Neuronal stem cell (in vitro differentiated cells): ENCODE measurements at regions not wholly inside any gene's neighbourhood (a gene's known extent, or its start where the extent isn't known, plus 50 kb on each side); places are given as distances from the start of the nearest gene placed in this dataset.

Source experiments
- DNase-seq: peaks from one replicate; pipeline ENCODE4 v3.0.0-alpha.2; 2013; ENCODE audit warnings: low spot score
- H2AFZ ChIP-seq: one replicate; pipeline ENCODE4 v1.6.1; 2013; ENCODE audit warnings: mild to moderate bottlenecking, low read length, inconsistent platforms
- H2AK5ac ChIP-seq: 2 replicates; pipeline ENCODE4 v1.6.1; 2013; ENCODE audit warnings: low read depth, mild to moderate bottlenecking, inconsistent platforms, low read length, moderate library complexity, mixed read lengths
- H2BK120ac ChIP-seq: 2 replicates; pipeline ENCODE4 v1.6.1; 2013; ENCODE audit warnings: low read depth, mild to moderate bottlenecking, inconsistent platforms, low read length, moderate library complexity, mixed read lengths
- H2BK12ac ChIP-seq: one replicate; pipeline ENCODE4 v1.6.1; 2013; ENCODE audit warnings: low read length, inconsistent platforms
- H2BK15ac ChIP-seq: 2 replicates; pipeline ENCODE4 v1.6.1; 2013; ENCODE audit warnings: mild to moderate bottlenecking, low read length, inconsistent platforms, mixed read lengths
- H2BK5ac ChIP-seq: one replicate; pipeline ENCODE4 v1.6.1; 2013; ENCODE audit warnings: inconsistent platforms, mild to moderate bottlenecking, low read length, moderate library complexity
- H3K14ac ChIP-seq: one replicate; pipeline ENCODE4 v1.6.1; 2013; ENCODE audit warnings: low read length, inconsistent platforms
- H3K18ac ChIP-seq: 2 replicates; pipeline ENCODE4 v1.6.1; 2013; ENCODE audit warnings: low read length, inconsistent platforms
- H3K23ac ChIP-seq: 2 replicates; pipeline ENCODE4 v1.6.1; 2013; ENCODE audit warnings: low read depth, mild to moderate bottlenecking, mixed read lengths, low read length, inconsistent platforms; ENCODE audit not compliant: poor library complexity
- H3K27ac ChIP-seq: replicated peaks from 3 replicates; pipeline ENCODE4 v1.5.1; 2013; ENCODE audit warnings: low read length, inconsistent platforms
- H3K27me3 ChIP-seq, 3 experiments: 2 replicates each; pipeline ENCODE4 v1.6.1; 2013; ENCODE audit warnings: low read length in 3 of 3, mild to moderate bottlenecking in 2 of 3, inconsistent platforms in 1 of 3, low read depth in 1 of 3, mixed read lengths in 1 of 3, moderate library complexity in 1 of 3; ENCODE audit not compliant: control insufficient read depth in 3 of 3, insufficient read depth in 3 of 3
- H3K36me3 ChIP-seq, 2 donors: replicated peaks in 1 of 2; 2 replicates each; pipeline ENCODE4 v1.6.1; 2013; ENCODE audit warnings: low read length in 2 of 2; ENCODE audit not compliant: control insufficient read depth in 2 of 2, insufficient read depth in 2 of 2
- H3K4ac ChIP-seq: 2 replicates; pipeline ENCODE4 v1.6.1; 2013; ENCODE audit warnings: inconsistent platforms, mild to moderate bottlenecking, low read length, moderate library complexity
- H3K4me1 ChIP-seq, 2 donors: 1 replicate in 1 of 2; 2 replicates in 1 of 2; pipeline ENCODE4 v1.6.1; 2013; ENCODE audit warnings: low read length in 2 of 2, low read depth in 1 of 2; ENCODE audit not compliant: control insufficient read depth in 2 of 2, insufficient read depth in 1 of 2
- H3K4me2 ChIP-seq: one replicate; pipeline ENCODE4 v1.6.1; 2013; ENCODE audit warnings: mild to moderate bottlenecking, low read length, inconsistent platforms; ENCODE audit not compliant: insufficient read depth, poor library complexity, severe bottlenecking
- H3K4me3 ChIP-seq, 2 donors: 2 replicates each; pipeline ENCODE4 v1.5.1; 2013; ENCODE audit warnings: low read length in 2 of 2, mild to moderate bottlenecking in 2 of 2, inconsistent platforms in 1 of 2, moderate library complexity in 1 of 2
- H3K79me1 ChIP-seq: one replicate; pipeline ENCODE4 v1.6.1; 2013; ENCODE audit warnings: low read depth, mild to moderate bottlenecking, inconsistent platforms, low read length, moderate library complexity
- H3K9ac ChIP-seq: one replicate; pipeline ENCODE4 v1.6.1; 2013; ENCODE audit warnings: mild to moderate bottlenecking, low read depth, low read length, inconsistent platforms; ENCODE audit not compliant: poor library complexity
- H3K9me3 ChIP-seq, 2 donors: replicated peaks in 1 of 2; 2 replicates each; pipeline versions ENCODE3 to v1.6.1; 2013; ENCODE audit warnings: low read length in 2 of 2, mild to moderate bottlenecking in 2 of 2, inconsistent platforms in 1 of 2, low read depth in 1 of 2, mixed read lengths in 1 of 2, moderate library complexity in 1 of 2; ENCODE audit not compliant: control insufficient read depth in 2 of 2, insufficient read depth in 1 of 2
- H4K8ac ChIP-seq: one replicate; pipeline ENCODE4 v1.6.1; 2013; ENCODE audit warnings: low read depth, mild to moderate bottlenecking, inconsistent platforms, low read length, moderate library complexity
- H4K91ac ChIP-seq: one replicate; pipeline ENCODE4 v1.6.1; 2013; ENCODE audit warnings: low read length, low read depth, mild to moderate bottlenecking, inconsistent platforms; ENCODE audit not compliant: poor library complexity
- WGBS, 2 donors: extraction: QIAGEN DNeasy Blood & Tissue Kit; methylation state at CpG; one replicate each; pipeline ENCODE4 v1.1.7; 2013; ENCODE audit warnings: missing lambda C conversion rate in 2 of 2, mixed read lengths in 1 of 2; ENCODE audit not compliant: insufficient read length in 2 of 2, insufficient replicate concordance in 1 of 2; ENCODE audit errors: extremely low coverage in 2 of 2; 5-methylcytosine and 5-hydroxymethylcytosine counted together

DNA sequence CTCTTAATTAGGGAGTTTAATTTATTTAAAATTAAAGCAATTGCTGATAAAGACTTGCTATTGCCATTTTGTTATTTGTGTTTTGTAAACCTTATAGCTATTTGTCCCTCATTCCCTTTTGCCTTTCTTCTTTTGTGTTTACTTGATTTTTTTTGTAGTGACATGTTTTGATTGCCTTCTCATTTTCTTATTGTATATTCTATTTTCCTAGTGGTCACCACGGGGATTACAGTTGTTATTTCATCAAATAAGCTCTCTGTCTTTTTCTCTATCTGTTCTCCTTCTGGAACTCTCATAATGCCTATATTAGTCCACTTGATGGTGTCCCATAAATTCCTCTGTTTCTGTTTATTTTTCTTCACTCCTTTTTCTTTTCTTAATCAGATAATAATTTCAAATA lies 64.4 kb upstream of the FRY start:
- Histone ChIP-seq H2BK5ac (no peak overlapping the region), H2BK15ac (no peak overlapping the region), H3K4ac (no peak overlapping the region), H3K4me1 (peaks cover 0 to 8% of the 10 kb centered on the region in 2 donors), H3K79me1 (no peaks in the 10 kb centered on the region), H4K91ac (no peak overlapping the region), H2AK5ac (no peak overlapping the region), H3K36me3 (no peaks in the 10 kb centered on the region), H3K9ac (no peak overlapping the region), H2BK12ac (no peak overlapping the region), H3K23ac (no peak overlapping the region), H3K4me2 (no peak overlapping the region), H3K9me3 (no peaks in the 10 kb centered on the region), H2BK120ac (no peak overlapping the region), H4K8ac (no peak overlapping the region), H3K18ac (no peak overlapping the region), H3K27me3 (no peaks in the 10 kb centered on the region), H2AFZ (no peak overlapping the region), H3K27ac (no peak overlapping the region), H3K4me3 (no peak overlapping the region), H3K14ac (no peak overlapping the region)
- DNase-seq, result no peak
- no CpG with 5 or more reads among the region's 1 CpG for WGBS, 2 donors

DNA sequence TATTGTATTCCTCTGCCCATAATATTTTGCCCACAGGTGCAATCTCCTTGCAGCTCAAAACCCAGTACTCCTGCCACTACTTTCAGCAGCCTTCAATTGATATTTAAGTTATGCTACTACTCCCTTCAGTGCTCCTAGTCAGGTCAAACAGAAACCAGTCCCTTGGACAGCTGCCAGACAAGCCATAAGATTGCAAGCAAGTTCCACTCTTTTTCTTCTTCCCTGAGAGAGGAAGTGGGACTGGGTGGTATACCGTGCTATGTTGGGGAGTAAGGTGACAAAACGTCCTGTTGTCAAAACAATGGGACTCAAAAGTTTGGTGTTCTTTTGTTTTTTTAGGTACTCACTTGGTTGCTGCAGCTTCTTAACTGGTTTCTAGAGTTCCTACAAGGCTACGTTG lies 63.1 kb upstream of the FRY start:
- WGBS, 2 donors, result no CpG with 5 or more reads among the region's 3 CpGs
- Histone ChIP-seq H3K9ac (no peak overlapping the region), H3K9me3 (no peaks in the 10 kb centered on the region), H2BK120ac (no peak overlapping the region), H3K4ac (no peak overlapping the region), H2AFZ (no peak overlapping the region), H3K23ac (no peak overlapping the region), H4K8ac (no peak overlapping the region), H3K27me3 (no peaks in the 10 kb centered on the region), H2BK12ac (no peak overlapping the region), H2AK5ac (no peak overlapping the region), H3K79me1 (no peaks in the 10 kb centered on the region), H3K27ac (no peak overlapping the region), H3K18ac (no peak overlapping the region), H3K4me2 (no peak overlapping the region), H3K14ac (no peak overlapping the region), H4K91ac (no peak overlapping the region), H3K4me1 (peaks cover 0 to 4% of the 10 kb centered on the region in 2 donors), H2BK5ac (no peak overlapping the region), H3K4me3 (no peak overlapping the region), H3K36me3 (no peaks in the 10 kb centered on the region), H2BK15ac (no peak overlapping the region)
- no peak for DNase-seq

DNA sequence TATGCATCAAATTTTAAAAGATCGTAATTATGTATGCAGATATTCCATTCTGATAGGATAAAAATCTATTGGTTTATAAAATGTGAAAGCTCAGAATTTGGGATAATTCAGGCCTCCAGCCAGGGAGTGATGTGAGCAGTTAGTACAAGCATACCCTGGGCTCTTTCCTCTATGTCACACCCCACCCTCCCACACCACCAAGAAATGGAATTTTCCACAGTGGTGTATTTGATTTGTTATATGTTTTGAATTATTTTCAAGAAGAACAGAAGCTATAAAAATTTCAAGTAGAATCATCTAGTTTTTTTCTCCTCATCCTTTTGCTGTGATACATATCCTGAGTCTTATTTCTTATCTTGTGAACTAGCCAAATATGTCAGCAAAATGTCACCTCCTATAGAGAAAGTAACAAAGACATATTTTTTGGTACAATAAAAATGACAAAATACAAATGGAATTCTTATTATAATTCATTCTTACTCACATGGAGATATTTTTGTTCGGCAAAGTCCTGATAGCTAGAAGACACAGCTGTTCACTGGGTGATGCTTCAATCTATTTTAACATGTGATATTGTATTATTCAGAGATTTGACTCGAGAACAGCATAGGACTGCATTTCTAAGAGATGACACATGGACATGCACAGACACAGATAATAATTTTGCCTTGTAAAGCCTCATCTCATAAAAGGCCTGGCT lies 61.2 kb upstream of the FRY start:
- H3K36me3 ChIP-seq, result no peaks in the 10 kb centered on the region
- no peak overlapping the region for H4K91ac ChIP-seq
- H3K14ac ChIP-seq, result no peak overlapping the region
- no peak overlapping the region for H2BK15ac ChIP-seq
- no peak overlapping the region for H3K9ac ChIP-seq
- DNase-seq, result no peak
- no peak overlapping the region for H3K23ac ChIP-seq
- H2AFZ ChIP-seq, result no peak overlapping the region
- H3K18ac ChIP-seq, result no peak overlapping the region
- H2BK12ac ChIP-seq, result no peak overlapping the region
- no peak overlapping the region for H4K8ac ChIP-seq
- no peak overlapping the region for H2BK5ac ChIP-seq
- H3K4ac ChIP-seq, result no peak overlapping the region
- peaks cover 0 to 3% of the 10 kb centered on the region in 2 donors for H3K4me1 ChIP-seq
- no peak overlapping the region for H2BK120ac ChIP-seq
- H3K9me3 ChIP-seq, result no peaks in the 10 kb centered on the region
- H3K27ac ChIP-seq, result no peak overlapping the region
- no peak overlapping the region for H2AK5ac ChIP-seq
- H3K79me1 ChIP-seq, result no peaks in the 10 kb centered on the region
- WGBS, 2 donors, result no CpG with 5 or more reads among the region's 3 CpGs
- no peak overlapping the region for H3K4me3 ChIP-seq
- H3K4me2 ChIP-seq, result no peak overlapping the region
- no peaks in the 10 kb centered on the region for H3K27me3 ChIP-seq

DNA sequence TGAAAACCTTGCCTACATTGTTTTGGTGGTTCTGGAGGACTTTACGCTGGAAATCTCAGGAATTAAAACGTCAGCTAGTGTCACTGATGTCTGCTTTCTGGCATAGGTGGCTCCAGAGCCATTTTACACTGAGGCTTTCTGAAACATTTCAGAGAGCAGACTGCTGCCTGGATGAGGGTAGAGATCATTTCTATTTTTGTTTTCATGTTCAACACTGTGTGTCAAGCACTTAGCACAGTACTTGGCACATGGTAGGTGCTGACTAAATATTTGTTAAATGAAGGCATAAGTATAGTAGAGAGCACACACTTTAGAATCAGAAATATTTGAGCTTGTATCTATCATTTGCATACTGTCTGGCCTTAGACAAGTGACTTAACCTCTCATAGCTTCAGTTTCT lies 59.1 kb upstream of the FRY start:
- Histone ChIP-seq H3K4me2 (no peak overlapping the region), H3K27ac (no peak overlapping the region), H2BK120ac (no peak overlapping the region), H2AK5ac (no peak overlapping the region), H3K4me3 (no peak overlapping the region), H3K23ac (no peak overlapping the region), H3K14ac (no peak overlapping the region), H3K9ac (no peak overlapping the region), H4K91ac (no peak overlapping the region), H2AFZ (no peak overlapping the region), H2BK5ac (no peak overlapping the region), H3K79me1 (no peaks in the 10 kb centered on the region), H2BK12ac (no peak overlapping the region), H3K18ac (no peak overlapping the region), H3K9me3 (no peaks in the 10 kb centered on the region), H3K4ac (no peak overlapping the region), H3K4me1 (no peaks in the 10 kb centered on the region), H4K8ac (no peak overlapping the region), H2BK15ac (no peak overlapping the region), H3K36me3 (no peaks in the 10 kb centered on the region), H3K27me3 (no peaks in the 10 kb centered on the region)
- DNase-seq, result no peak
- no CpG with 5 or more reads among the region's 2 CpGs for WGBS, 2 donors
